OCI-LY7 (cell line): ENCODE measurements at regions not wholly inside any gene's neighbourhood (a gene's known extent, or its start where the extent isn't known, plus 50 kb on each side); places are given as distances from the start of the nearest gene placed in this dataset.

Experiments used
- BruUV-seq: library from RNA; stranded (reverse); fragments of 400-500 nt; replicated peaks from 2 replicates; lab custom pipeline; 2021; lab: Mats Ljungman, UMichigan
- CTCF ChIA-PET: fragments of 300-600 bp; sonication (Branson Sonifier 250); formaldehyde crosslinking; loops from one replicate; lab custom pipeline; 2022; ENCODE audit warnings: antibody characterized with exemption; ENCODE audit not compliant: unreplicated experiment; lab: Charles Lee
- POLR2A ChIA-PET: fragments of 300-600 bp; sonication (Branson Sonifier 250); formaldehyde crosslinking; loops from one replicate; lab custom pipeline; 2022; ENCODE audit warnings: antibody characterized with exemption; lab: Charles Lee
- DNase-seq: peaks from one replicate; pipeline ENCODE4 v3.0.0-alpha.2; 2015; ENCODE audit warnings: low spot score
- H2AFZ ChIP-seq: fragments of 200-600 bp; sonication (generic), shearing (Covaris generic); 2 replicates; pipeline ENCODE4 v1.6.1; 2014; ENCODE audit warnings: mild to moderate bottlenecking, antibody characterized with exemption, low read length, moderate library complexity
- H3K27ac ChIP-seq: fragments of 200-600 bp; sonication (generic); 2 replicates; pipeline ENCODE4 v1.5.1; 2014; ENCODE audit warnings: mixed run types, low read depth, mild to moderate bottlenecking, moderate library complexity, low read length, inconsistent platforms; ENCODE audit not compliant: poor library complexity, severe bottlenecking
- H3K36me3 ChIP-seq: fragments of 200-600 bp; sonication (generic); 2 replicates; pipeline ENCODE4 v1.6.1; 2014; ENCODE audit warnings: mild to moderate bottlenecking, antibody characterized with exemption, low read length, moderate library complexity, mixed read lengths; ENCODE audit not compliant: insufficient read depth
- H3K4me1 ChIP-seq: fragments of 200-600 bp; sonication (generic); 2 replicates; pipeline ENCODE4 v1.5.1; 2014; ENCODE audit warnings: mild to moderate bottlenecking, low read length; ENCODE audit not compliant: insufficient read depth, poor library complexity, severe bottlenecking
- H3K4me2 ChIP-seq: fragments of 200-600 bp; sonication (generic); 2 replicates; pipeline ENCODE4 v1.6.1; 2014; ENCODE audit warnings: mild to moderate bottlenecking, low read length
- H3K4me3 ChIP-seq: fragments of 200-600 bp; sonication (generic); 2 replicates; pipeline ENCODE4 v1.5.1; 2014; ENCODE audit warnings: mild to moderate bottlenecking, low read depth, low read length; ENCODE audit not compliant: poor library complexity, severe bottlenecking
- H3K79me2 ChIP-seq: fragments of 200-600 bp; sonication (generic); 2 replicates; pipeline ENCODE4 v1.6.1; 2016; ENCODE audit warnings: low read depth, mild to moderate bottlenecking, low read length, moderate library complexity, mixed read lengths; ENCODE audit not compliant: insufficient read depth
- H3K9me2 ChIP-seq: fragments of 200-600 bp; sonication (generic); 2 replicates; pipeline ENCODE4 v1.6.1; 2016; ENCODE audit warnings: mild to moderate bottlenecking, low read length, mixed read lengths; ENCODE audit not compliant: insufficient read depth
- H3K9me3 ChIP-seq: fragments of 200-600 bp; sonication (generic); 2 replicates; pipeline ENCODE4 v1.6.1; 2014; ENCODE audit warnings: mild to moderate bottlenecking, mixed run types, low read length, mixed read lengths
- H4K20me1 ChIP-seq: fragments of 200-600 bp; sonication (generic); 2 replicates; pipeline ENCODE4 v1.6.1; 2014; ENCODE audit warnings: mild to moderate bottlenecking, antibody characterized with exemption, low read length, moderate library complexity, mixed read lengths; ENCODE audit not compliant: insufficient read depth
- CTCF ChIP-seq: fragments of 200-600 bp; sonication (generic); conservative IDR thresholded peaks from 2 replicates; pipeline ENCODE4 v1.5.1; 2014; ENCODE audit warnings: mild to moderate bottlenecking, antibody characterized with exemption, low read length, moderate library complexity, mixed read lengths
- EZH2phosphoT487 ChIP-seq: fragments of 200-600 bp; sonication (generic); IDR thresholded peaks from 2 replicates; pipeline ENCODE4 v1.6.1; 2018; ENCODE audit warnings: low read depth, borderline replicate concordance, mild to moderate bottlenecking, mixed run types, antibody characterized with exemption, low read length, moderate library complexity, mixed read lengths
- intact Hi-C: fragments of 100-400 bp; cut with micrococcal nuclease; formaldehyde crosslinking; loops from one replicate; pipeline ENCODE4 v1.10.0; 2022; ENCODE audit not compliant: unreplicated experiment

- intact Hi-C loops: no loop called here
- Histone ChIP-seq H3K9me3 (no peaks in the 10 kb centered on the region), H2AFZ (no peak overlapping the region), H3K79me2 (no peaks in the 10 kb centered on the region), H3K4me3 (no peak overlapping the region), H3K27ac (no peak overlapping the region), H3K9me2 (no peaks in the 10 kb centered on the region), H4K20me1 (no peaks in the 10 kb centered on the region), H3K4me2 (no peak overlapping the region), H3K4me1 (no peaks in the 10 kb centered on the region), H3K36me3 (no peaks in the 10 kb centered on the region)
- ChIA-PET CTCF (no interaction called here), POLR2A (no interaction called here)
- no peak for DNase-seq
- no TSS peak for BruUV-seq
- TF ChIP-seq CTCF (no peak), EZH2phosphoT487 (no peak)
Observed at GRCh38 chr7:24137338-24137737, 146.7 kb upstream of the NPY start.

- Histone ChIP-seq H3K4me2 (no peak overlapping the region), H3K4me3 (no peak overlapping the region), H3K36me3 (no peaks in the 10 kb centered on the region), H4K20me1 (no peaks in the 10 kb centered on the region), H2AFZ (no peak overlapping the region), H3K9me2 (no peaks in the 10 kb centered on the region), H3K79me2 (no peaks in the 10 kb centered on the region), H3K4me1 (no peaks in the 10 kb centered on the region), H3K9me3 (no peaks in the 10 kb centered on the region), H3K27ac (no peak overlapping the region)
- CTCF ChIA-PET: no interaction called here
- intact Hi-C loops: no loop called here
- TF ChIP-seq CTCF (no peak), EZH2phosphoT487 (no peak)
- no peak for DNase-seq
- BruUV-seq: no TSS peak
- POLR2A ChIA-PET: no interaction called here
Observed at GRCh38 chr7:24138343-24138742, 145.6 kb upstream of the NPY start.

- no peak overlapping the region for H3K4me2 ChIP-seq
- no peak for DNase-seq
- CTCF ChIA-PET: no interaction called here
- no peak for TF ChIP-seq CTCF
- no peak for TF ChIP-seq EZH2phosphoT487
- intact Hi-C loops: no loop called here
- H3K79me2 ChIP-seq: no peaks in the 10 kb centered on the region
- no peaks in the 10 kb centered on the region for H3K9me3 ChIP-seq
- POLR2A ChIA-PET: interaction anchor here (0.7 kb wide), 1 partner anchor 1354 kb away, joined by 3 read pairs; no protein-coding TSS in a partner anchor
- no peaks in the 10 kb centered on the region for H3K36me3 ChIP-seq
- H3K4me3 ChIP-seq: no peak overlapping the region
- H3K4me1 ChIP-seq: no peaks in the 10 kb centered on the region
- no TSS peak for BruUV-seq
- H4K20me1 ChIP-seq: no peaks in the 10 kb centered on the region
- H3K27ac ChIP-seq: no peak overlapping the region
- no peaks in the 10 kb centered on the region for H3K9me2 ChIP-seq
- H2AFZ ChIP-seq: no peak overlapping the region
Observed at GRCh38 chr7:24140001-24140400, 144.0 kb upstream of the NPY start.
